Esophagus muscularis mucosa (tissue), 4 donors: ENCODE measurements at regions not wholly inside any gene's neighbourhood (a gene's known extent, or its start where the extent isn't known, plus 50 kb on each side); places are given as distances from the start of the nearest gene placed in this dataset.

Source experiments
- DNase-seq: peaks from one replicate; pipeline ENCODE4 v3.0.0-alpha.2; 2017; ENCODE audit errors: extremely low spot score
- H3K27ac ChIP-seq, 4 donors: fragments of 200-600 bp; sonication (generic); replicated peaks in 1 of 4; 1 replicate in 3 of 4; 2 replicates in 1 of 4; pipeline ENCODE4 v1.5.1; 2016 to 2019; ENCODE audit warnings: mild to moderate bottlenecking in 1 of 4
- H3K27me3 ChIP-seq, 4 donors: fragments of 200-600 bp; sonication (generic); one replicate each; pipeline versions ENCODE4 v1.5.1 to v1.6.0; 2016 to 2019
- H3K36me3 ChIP-seq, 4 donors: fragments of 200-600 bp; sonication (generic); one replicate each; pipeline ENCODE4 v1.5.1; 2016 to 2019
- H3K4me1 ChIP-seq, 4 donors: fragments of 200-600 bp; sonication (generic); one replicate each; pipeline ENCODE4 v1.5.1; 2016 to 2019
- H3K4me3 ChIP-seq, 4 donors: fragments of 200-600 bp; sonication (generic); 1 replicate in 2 of 4; 2 replicates in 2 of 4; pipeline ENCODE4 v1.5.1; 2016 to 2019; ENCODE audit warnings: mild to moderate bottlenecking in 4 of 4, moderate library complexity in 1 of 4
- H3K9me3 ChIP-seq, 4 donors: fragments of 200-600 bp; sonication (generic); 1 replicate in 3 of 4; 2 replicates in 1 of 4; pipeline ENCODE4 v1.5.1; 2016 to 2019
- EP300 ChIP-seq: sonication (generic); formaldehyde crosslinking; IDR thresholded peaks from one replicate; pipeline ENCODE4 v1.6.1; 2017; ENCODE audit warnings: antibody characterized with exemption
- POLR2A ChIP-seq: fragments of 450-650 bp; IDR thresholded peaks from one replicate; pipeline ENCODE4 v1.6.1; 2017; ENCODE audit warnings: antibody characterized with exemption, moderate library complexity, mild to moderate bottlenecking, low read depth
- POLR2AphosphoS5 ChIP-seq, 2 donors: sonication (generic); formaldehyde crosslinking; IDR thresholded peaks; one replicate each; pipeline ENCODE4 v1.6.1; 2017; ENCODE audit warnings: antibody characterized with exemption in 2 of 2
- WGBS: methylation state at CpG from one replicate; pipeline ENCODE4 v1.1.5; 2018; 5-methylcytosine and 5-hydroxymethylcytosine counted together
- intact Hi-C: fragments of 100-400 bp; cut with DNase I; formaldehyde crosslinking; loops from one replicate; pipeline ENCODE4 v1.15.1; 2023
- TF ChIP-seq, protein P1 (sequence below), 3 experiments: fragments of 200-600 bp in 2 of 3; fragments of 450-650 bp in 1 of 3; sonication (generic) in 2 of 3; IDR thresholded peaks; one replicate each; pipeline ENCODE4 v1.5.1; 2017 to 2019; ENCODE audit warnings: antibody characterized with exemption in 3 of 3, mild to moderate bottlenecking in 2 of 3, moderate library complexity in 1 of 3

GRCh38 chr1:98176936-98177335 is 256.1 kb upstream of the DPYD start:
- Histone ChIP-seq H3K27me3 (no peaks in the 10 kb centered on the region), H3K36me3 (no peaks in the 10 kb centered on the region), H3K9me3 (no peaks in the 10 kb centered on the region), H3K4me3 (no peak overlapping the region), H3K27ac (no peak overlapping the region), H3K4me1 (no peaks in the 10 kb centered on the region)
- intact Hi-C loops = no loop called here
- DNase-seq = no peak
- 54% methylated on average over 3 of the region's 3 CpGs for WGBS
- TF ChIP-seq POLR2AphosphoS5 (IDR thresholded peaks at IDR 0.05) = no peak
- TF ChIP-seq, protein P1, sequence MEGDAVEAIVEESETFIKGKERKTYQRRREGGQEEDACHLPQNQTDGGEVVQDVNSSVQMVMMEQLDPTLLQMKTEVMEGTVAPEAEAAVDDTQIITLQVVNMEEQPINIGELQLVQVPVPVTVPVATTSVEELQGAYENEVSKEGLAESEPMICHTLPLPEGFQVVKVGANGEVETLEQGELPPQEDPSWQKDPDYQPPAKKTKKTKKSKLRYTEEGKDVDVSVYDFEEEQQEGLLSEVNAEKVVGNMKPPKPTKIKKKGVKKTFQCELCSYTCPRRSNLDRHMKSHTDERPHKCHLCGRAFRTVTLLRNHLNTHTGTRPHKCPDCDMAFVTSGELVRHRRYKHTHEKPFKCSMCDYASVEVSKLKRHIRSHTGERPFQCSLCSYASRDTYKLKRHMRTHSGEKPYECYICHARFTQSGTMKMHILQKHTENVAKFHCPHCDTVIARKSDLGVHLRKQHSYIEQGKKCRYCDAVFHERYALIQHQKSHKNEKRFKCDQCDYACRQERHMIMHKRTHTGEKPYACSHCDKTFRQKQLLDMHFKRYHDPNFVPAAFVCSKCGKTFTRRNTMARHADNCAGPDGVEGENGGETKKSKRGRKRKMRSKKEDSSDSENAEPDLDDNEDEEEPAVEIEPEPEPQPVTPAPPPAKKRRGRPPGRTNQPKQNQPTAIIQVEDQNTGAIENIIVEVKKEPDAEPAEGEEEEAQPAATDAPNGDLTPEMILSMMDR (IDR thresholded peaks at IDR 0.05) = no peak
- no peak for TF ChIP-seq EP300
- TF ChIP-seq POLR2A = no peak

DNA sequence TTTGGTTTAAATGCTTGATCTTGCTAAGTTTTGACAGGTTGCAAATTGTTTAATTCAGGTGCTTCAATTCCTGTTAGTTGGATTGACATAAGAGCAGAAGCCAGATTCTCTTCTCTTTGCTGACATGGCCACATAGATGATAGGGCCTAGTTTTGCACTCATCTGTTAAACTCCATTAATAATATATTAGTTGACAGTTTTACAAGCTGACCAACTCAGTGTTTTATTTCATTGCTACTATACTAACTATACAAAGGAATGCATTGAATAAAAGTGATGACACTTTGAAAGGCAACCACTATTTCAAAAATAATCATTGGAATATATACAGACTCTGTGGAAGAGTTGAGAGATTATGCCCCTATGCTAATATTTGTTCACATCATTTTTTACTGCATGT is 255.6 kb upstream of the DPYD start:
- H3K4me3 ChIP-seq = no peak overlapping the region
- intact Hi-C loops = no loop called here
- H3K27me3 ChIP-seq = no peaks in the 10 kb centered on the region
- H3K9me3 ChIP-seq = no peaks in the 10 kb centered on the region
- TF ChIP-seq, protein P1 (IDR thresholded peaks at IDR 0.05) = no peak
- no peak for DNase-seq
- no peak overlapping the region for H3K27ac ChIP-seq
- H3K4me1 ChIP-seq = no peaks in the 10 kb centered on the region
- no peaks in the 10 kb centered on the region for H3K36me3 ChIP-seq

DNA sequence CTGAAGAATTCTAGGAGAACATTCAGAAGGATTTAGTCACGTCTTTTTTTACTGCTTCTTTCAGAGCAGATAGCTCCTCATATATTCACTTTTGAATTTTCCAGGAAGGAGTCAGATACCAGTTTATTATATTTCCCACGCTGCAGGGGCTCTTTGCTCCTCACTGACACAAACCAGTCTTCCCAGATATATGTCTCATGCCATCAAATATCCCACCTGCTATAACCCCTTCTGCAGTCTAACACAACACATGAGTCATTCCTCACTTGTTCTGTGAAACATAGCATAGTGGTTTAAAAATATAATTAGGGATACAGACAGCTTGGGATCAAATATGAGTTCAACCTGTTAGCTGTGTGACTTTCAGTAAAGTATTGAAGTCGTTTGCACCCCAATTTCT is 251.7 kb upstream of the DPYD start:
- H3K36me3 ChIP-seq = no peaks in the 10 kb centered on the region
- H3K27ac ChIP-seq = no peak overlapping the region
- WGBS = 39% methylated on average over 3 of the region's 3 CpGs
- TF ChIP-seq POLR2A (no peak), POLR2AphosphoS5 (IDR thresholded peaks at IDR 0.05) (no peak), EP300 (no peak)
- TF ChIP-seq, protein P1 (IDR thresholded peaks at IDR 0.05) = no peak
- intact Hi-C loops = no loop called here
- no peaks in the 10 kb centered on the region for H3K27me3 ChIP-seq
- H3K4me3 ChIP-seq = no peak overlapping the region
- H3K9me3 ChIP-seq = no peaks in the 10 kb centered on the region
- H3K4me1 ChIP-seq = no peaks in the 10 kb centered on the region
- DNase-seq = no peak

GRCh38 chr1:98172022-98172421 is 251.2 kb upstream of the DPYD start:
- DNase-seq = no peak
- H3K9me3 ChIP-seq = no peaks in the 10 kb centered on the region
- intact Hi-C loops = no loop called here
- H3K27ac ChIP-seq = no peak overlapping the region
- 94% methylated on average over 2 of the region's 2 CpGs for WGBS
- no peak overlapping the region for H3K4me3 ChIP-seq
- no peaks in the 10 kb centered on the region for H3K4me1 ChIP-seq
- TF ChIP-seq POLR2A (no peak), POLR2AphosphoS5 (IDR thresholded peaks at IDR 0.05) (no peak), EP300 (no peak)
- TF ChIP-seq, protein P1 (IDR thresholded peaks at IDR 0.05) = no peak
- no peaks in the 10 kb centered on the region for H3K36me3 ChIP-seq
- H3K27me3 ChIP-seq = no peaks in the 10 kb centered on the region

DNA sequence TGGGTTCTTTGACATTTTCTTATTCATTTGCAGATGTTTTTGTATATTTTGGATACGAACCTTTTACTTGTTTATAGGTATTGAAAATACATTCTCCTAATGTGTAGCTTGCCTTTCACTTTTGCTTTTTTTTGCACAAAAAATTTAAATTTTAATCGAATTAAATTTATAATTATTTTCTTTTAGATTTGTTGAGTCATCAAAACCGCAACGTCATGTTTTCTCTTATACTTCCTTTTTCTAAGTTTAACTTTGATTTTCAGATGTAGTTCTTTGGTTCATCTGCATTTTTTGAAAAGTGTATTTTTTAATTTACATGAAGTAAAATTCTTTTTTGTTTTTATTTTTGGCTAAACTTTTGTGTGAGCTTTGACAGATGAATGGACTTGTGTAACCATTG is 243.7 kb upstream of the DPYD start:
- WGBS = 80% methylated on average over 4 of the region's 4 CpGs
- Histone ChIP-seq H3K4me1 (no peaks in the 10 kb centered on the region), H3K9me3 (no peaks in the 10 kb centered on the region), H3K27ac (no peak overlapping the region), H3K27me3 (no peaks in the 10 kb centered on the region), H3K36me3 (no peaks in the 10 kb centered on the region), H3K4me3 (no peak overlapping the region)
- TF ChIP-seq, protein P1 (IDR thresholded peaks at IDR 0.05) = no peak
- TF ChIP-seq EP300 = no peak
- no peak for TF ChIP-seq POLR2A
- TF ChIP-seq POLR2AphosphoS5 (IDR thresholded peaks at IDR 0.05) = no peak
- no peak for DNase-seq
- intact Hi-C loops = no loop called here
